A549 (cell line): ENCODE measurements at regions not wholly inside any gene's neighbourhood (a gene's known extent, or its start where the extent isn't known, plus 50 kb on each side); places are given as distances from the start of the nearest gene placed in this dataset.

Experiments used
- ATAC-seq, 2 experiments: fragments of 200-7000 bp in 1 of 2; fragments of >200 bp in 1 of 2; cut with Nextera tagmentation in 1 of 2; cut with Tn5 transposase in 1 of 2; 3 replicates each; pipeline versions ENCODE4 v1.8.0 to v1.9.1; 2018 to 2020; ENCODE audit warnings: mild to moderate bottlenecking in 1 of 2, moderate library complexity in 1 of 2
- CTCF ChIA-PET: fragments of 300-600 bp; sonication (Branson Sonifier 250); formaldehyde crosslinking; extraction: SDS; loops from one replicate; lab custom pipeline; 2021; ENCODE audit warnings: antibody characterized with exemption, inconsistent platforms; lab: Yijun Ruan, JAX
- POLR2A ChIA-PET: fragments of 350-600 bp; formaldehyde crosslinking; extraction: SDS; loops from one replicate; lab custom pipeline; 2021; ENCODE audit warnings: antibody characterized with exemption, inconsistent platforms; lab: Yijun Ruan, JAX
- DNase-seq, 2 experiments: peaks; one replicate each; pipeline versions ENCODE4 v3.0.0 to v3.0.0-alpha.2; 2011 to 2016; ENCODE audit warnings: low read depth in 1 of 2, low spot score in 1 of 2
- FAIRE-seq: peaks from 2 replicates; lab custom pipeline; 2011; peaks lifted over from hg19 to GRCh38; lab: Jason Lieb, UNC
- H3K27ac ChIP-seq, 2 experiments: fragments of >200 bp; sonication (Bioruptor Twin); formaldehyde crosslinking; 3 replicates each; pipeline ENCODE4 v1.5.1; 2016 to 2017
- H3K4me1 ChIP-seq: fragments of >200 bp; sonication (Bioruptor Twin); formaldehyde crosslinking; 3 replicates; pipeline ENCODE4 v1.6.1; 2016
- H3K4me2 ChIP-seq: fragments of >200 bp; sonication (Bioruptor Twin); formaldehyde crosslinking; 3 replicates; pipeline ENCODE4 v1.6.1; 2016
- H3K4me3 ChIP-seq: fragments of >200 bp; sonication (Bioruptor Twin); formaldehyde crosslinking; 3 replicates; pipeline ENCODE4 v1.5.1; 2016
- H3K9me3 ChIP-seq: fragments of >200 bp; sonication (Bioruptor Twin); formaldehyde crosslinking; 3 replicates; pipeline ENCODE4 v1.6.1; 2016
- ATOH8 ChIP-seq: fragments of 250-450 bp; sonication (Bioruptor Pico); IDR thresholded peaks from 2 replicates; pipeline ENCODE4 v1.5.0; 2020; ENCODE audit warnings: low read depth, mild to moderate bottlenecking, moderate library complexity
- CTCF ChIP-seq: fragments of >200 bp; sonication (Bioruptor Twin); formaldehyde crosslinking; IDR thresholded peaks from 3 replicates; pipeline ENCODE4 v1.5.1; 2016
- E2F6 ChIP-seq: IDR thresholded peaks from 2 replicates; pipeline ENCODE4 v1.6.1; 2012; ENCODE audit warnings: low read depth, borderline replicate concordance
- EHMT2 ChIP-seq: fragments of 200-600 bp; sonication (generic); IDR thresholded peaks from 2 replicates; pipeline ENCODE4 v1.6.1; 2016; ENCODE audit warnings: antibody characterized with exemption, low read depth, mild to moderate bottlenecking, moderate library complexity
- FOSB ChIP-seq: fragments of 250-450 bp; sonication (Bioruptor Pico); IDR thresholded peaks from 2 replicates; pipeline ENCODE4 v1.5.0; 2020; ENCODE audit warnings: mild to moderate bottlenecking, moderate library complexity
- FOXS1 ChIP-seq: fragments of 250-450 bp; sonication (Bioruptor Pico); IDR thresholded peaks from 2 replicates; pipeline ENCODE4 v1.5.0; 2020; ENCODE audit warnings: mild to moderate bottlenecking, moderate library complexity
- GATA3 ChIP-seq: IDR thresholded peaks from 2 replicates; pipeline ENCODE4 v1.6.1; 2012; ENCODE audit warnings: borderline replicate concordance
- HEYL ChIP-seq: fragments of 250-450 bp; sonication (Bioruptor Pico); IDR thresholded peaks from 2 replicates; pipeline ENCODE4 v1.8.0; 2021; ENCODE audit warnings: mild to moderate bottlenecking, moderate library complexity
- HOXA7 ChIP-seq: fragments of 250-450 bp; sonication (Bioruptor Pico); IDR thresholded peaks from 2 replicates; pipeline ENCODE4 v1.5.0; 2020; ENCODE audit warnings: mild to moderate bottlenecking, moderate library complexity
- HOXB13 ChIP-seq: fragments of 250-450 bp; sonication (Bioruptor Pico); IDR thresholded peaks from 2 replicates; pipeline ENCODE4 v1.5.0; 2020; ENCODE audit warnings: low read depth, mild to moderate bottlenecking, moderate library complexity
- HOXB5 ChIP-seq: fragments of 250-450 bp; sonication (Bioruptor Pico); IDR thresholded peaks from 2 replicates; pipeline ENCODE4 v1.5.0; 2020; ENCODE audit warnings: mild to moderate bottlenecking, moderate library complexity
- JUN ChIP-seq, 2 experiments: fragments of >200 bp; sonication (Bioruptor Twin); formaldehyde crosslinking; IDR thresholded peaks; 2 replicates in 1 of 2; 3 replicates in 1 of 2; pipeline ENCODE4 v1.6.1; 2016 to 2017
- MAFK ChIP-seq: fragments of 450-650 bp; IDR thresholded peaks from 2 replicates; pipeline ENCODE4 v1.6.1; 2014; ENCODE audit not compliant: partially characterized antibody
- NFE2L2 ChIP-seq: fragments of 150-350 bp; conservative IDR thresholded peaks from 2 replicates; pipeline ENCODE4 v1.6.1; 2014; ENCODE audit warnings: low read length
- NR3C1 ChIP-seq: fragments of >200 bp; sonication (Bioruptor Twin); formaldehyde crosslinking; IDR thresholded peaks from 3 replicates; pipeline ENCODE4 v1.6.1; 2017
- PHF8 ChIP-seq: fragments of 200-600 bp; sonication (generic); IDR thresholded peaks from 2 replicates; pipeline ENCODE4 v1.6.1; 2016; ENCODE audit warnings: low read depth, mild to moderate bottlenecking, antibody characterized with exemption, moderate library complexity, borderline replicate concordance
- POLR2A ChIP-seq: IDR thresholded peaks from 2 replicates; pipeline ENCODE4 v1.6.1; 2012; ENCODE audit warnings: mild to moderate bottlenecking, low read length
- RARB ChIP-seq: fragments of 250-450 bp; sonication (Bioruptor Pico); IDR thresholded peaks from 2 replicates; pipeline ENCODE4 v1.8.0; 2021; ENCODE audit warnings: mild to moderate bottlenecking, moderate library complexity
- RCOR1 ChIP-seq: fragments of 150-350 bp; IDR thresholded peaks from 2 replicates; pipeline ENCODE4 v1.6.1; 2014; ENCODE audit warnings: antibody characterized with exemption, low read length, low read depth
- TFCP2L1 ChIP-seq: fragments of 250-450 bp; sonication (Bioruptor Pico); IDR thresholded peaks from 2 replicates; pipeline ENCODE4 v1.5.0; 2021; ENCODE audit warnings: mild to moderate bottlenecking
- TP53 ChIP-seq: fragments of 250-450 bp; sonication (Bioruptor Pico); IDR thresholded peaks from 2 replicates; pipeline ENCODE4 v1.5.0; 2021; ENCODE audit warnings: mild to moderate bottlenecking, moderate library complexity
- ZFP36 ChIP-seq: fragments of 450-650 bp; IDR thresholded peaks from 2 replicates; pipeline ENCODE4 v1.6.1; 2014; ENCODE audit warnings: borderline replicate concordance; ENCODE audit not compliant: partially characterized antibody
- ZNF302 ChIP-seq: fragments of 250-450 bp; sonication (Bioruptor Pico); IDR thresholded peaks from 2 replicates; pipeline ENCODE4 v1.9.0; 2021; ENCODE audit warnings: inconsistent platforms, mild to moderate bottlenecking, moderate library complexity
- WGBS: methylation state at CpG from one replicate; pipeline ENCODE4 v1.1.6; 2017; ENCODE audit errors: missing lambda C conversion rate; 5-methylcytosine and 5-hydroxymethylcytosine counted together

- Histone ChIP-seq H3K4me3 (no peak overlapping the region), H3K4me2 (no peak overlapping the region), H3K27ac (no peak overlapping the region), H3K9me3 (no peaks in the 10 kb centered on the region), H3K4me1 (no peaks in the 10 kb centered on the region)
- no peak for TF ChIP-seq HOXB5 (CRISPR knock-in tag)
- no peak for TF ChIP-seq NFE2L2
- TF ChIP-seq FOXS1: no peak
- TF ChIP-seq RCOR1: no peak
- TF ChIP-seq POLR2A: no peak
- no peak for TF ChIP-seq ZNF302 (CRISPR knock-in tag)
- FAIRE-seq (no peak), ATAC-seq (no peak), DNase-seq (no peak)
- 52% methylated on average over 3 of the region's 3 CpGs for WGBS
- ChIA-PET POLR2A (no interaction called here), CTCF (interaction anchor here (1.5 kb wide), 1 partner anchor 46 kb away, joined by 4 read pairs; no protein-coding TSS in a partner anchor)
These were observed 158.8 kb downstream of the SCP2D1 start for GRCh38 chr20:18972251-18972876.

- 6% methylated on average over 7 of the region's 7 CpGs for WGBS
- ChIA-PET POLR2A (no interaction called here), CTCF (interaction anchor here (1.1 to 1.5 kb wide), 2 partner anchors 10 to 45 kb away, joined by 3 to 4 read pairs; no protein-coding TSS in a partner anchor)
- H3K4me3 ChIP-seq: no peak overlapping the region
- TF ChIP-seq MAFK (no peak), POLR2A (no peak), RARB (no peak), HEYL (CRISPR knock-in tag) (no peak), ZFP36 (no peak), PHF8 (no peak), HOXA7 (CRISPR knock-in tag) (no peak)
- DNase-seq: no peak
- H3K27ac ChIP-seq: no peak overlapping the region
- ATAC-seq: no peak
- no peaks in the 10 kb centered on the region for H3K4me1 ChIP-seq
- no peak for FAIRE-seq
- no peak overlapping the region for H3K4me2 ChIP-seq
- no peaks in the 10 kb centered on the region for H3K9me3 ChIP-seq
These were observed 160.1 kb downstream of the SCP2D1 start for GRCh38 chr20:18973529-18974173.

GRCh38 chr20:18974660-18975059 is 161.1 kb downstream of the SCP2D1 start:
- no peak overlapping the region for H3K4me3 ChIP-seq
- DNase-seq (no peak), FAIRE-seq (no peak), ATAC-seq (no peak)
- H3K9me3 ChIP-seq: no peaks in the 10 kb centered on the region
- no peak overlapping the region for H3K4me2 ChIP-seq
- CTCF ChIA-PET: interaction anchor here (1.1 kb wide), 1 partner anchor 9 kb away, joined by 3 read pairs; no protein-coding TSS in a partner anchor
- no peak overlapping the region for H3K27ac ChIP-seq
- POLR2A ChIA-PET: no interaction called here
- TF ChIP-seq ATOH8 (CRISPR knock-in tag) (no peak), TFCP2L1 (CRISPR knock-in tag) (no peak), E2F6 (no peak), TP53 (CRISPR knock-in tag) (no peak), GATA3 (no peak), PHF8 (no peak), NFE2L2 (no peak), JUN (IDR thresholded peaks at IDR 0.05) (no peak), HOXB13 (CRISPR knock-in tag) (no peak)
- no peaks in the 10 kb centered on the region for H3K4me1 ChIP-seq
- WGBS: 7% methylated on average over 1 of the region's 1 CpG

- 11% methylated on average over 2 of the region's 2 CpGs for WGBS
- FAIRE-seq (no peak), DNase-seq (no peak)
- no peaks in the 10 kb centered on the region for H3K9me3 ChIP-seq
- POLR2A ChIA-PET: no interaction called here
- no peak for TF ChIP-seq RCOR1
- no peak for TF ChIP-seq FOSB (CRISPR knock-in tag)
- no peak for TF ChIP-seq CTCF
- no peak for TF ChIP-seq EHMT2
- no peak for TF ChIP-seq NR3C1
- no peak for TF ChIP-seq JUN (IDR thresholded peaks at IDR 0.05)
- TF ChIP-seq, all 56 proteins: peak for 0
- Histone ChIP-seq H3K4me3 (no peak overlapping the region), H3K4me1 (no peaks in the 10 kb centered on the region), H3K27ac (no peak overlapping the region), H3K4me2 (no peak overlapping the region)
- no peak for ATAC-seq
- CTCF ChIA-PET: interaction anchor here (1.4 kb wide), 1 partner anchor 14 kb away, joined by 3 read pairs; no protein-coding TSS in a partner anchor
These were observed 163.9 kb downstream of the SCP2D1 start for GRCh38 chr20:18977441-18977840.
